Pancreas (tissue), 10 donors: ENCODE measurements at regions not wholly inside any gene's neighbourhood (a gene's known extent, or its start where the extent isn't known, plus 50 kb on each side); places are given as distances from the start of the nearest gene placed in this dataset.

Source experiments
- ATAC-seq, 4 donors: fragments of 200-7000 bp; cut with Tn5 transposase; one replicate each; pipeline versions ENCODE4 v1.8.0 to v1.9.1; 2020; ENCODE audit warnings: mild to moderate bottlenecking in 4 of 4, moderate library complexity in 4 of 4
- DNase-seq, 6 donors: peaks; one replicate each; pipeline ENCODE4 v3.0.0-alpha.2; 2020
- FAIRE-seq: peaks from 2 replicates; lab custom pipeline; 2012; peaks lifted over from hg19 to GRCh38; lab: Jason Lieb, UNC
- H3K27ac ChIP-seq, 4 donors: fragments of 200-600 bp; sonication (generic); 1 replicate in 3 of 4; 2 replicates in 1 of 4; pipeline versions ENCODE4 v1.5.0 to v1.8.0; 2020
- H3K27me3 ChIP-seq, 4 donors: fragments of 200-600 bp; one replicate each; pipeline ENCODE4 v1.8.0; 2021
- H3K36me3 ChIP-seq, 3 donors: fragments of 200-600 bp; sonication (generic) in 1 of 3; one replicate each; pipeline versions ENCODE4 v1.5.0 to v1.8.0; 2020 to 2021
- H3K4me1 ChIP-seq, 3 donors: fragments of 200-600 bp; one replicate each; pipeline ENCODE4 v1.8.0; 2021
- H3K4me3 ChIP-seq, 4 donors: fragments of 200-600 bp; sonication (generic) in 2 of 4; one replicate each; pipeline versions ENCODE4 v1.5.0 to v1.8.0; 2020 to 2021
- H3K9me3 ChIP-seq, 4 donors: fragments of 200-600 bp; one replicate each; pipeline ENCODE4 v1.8.0; 2021
- CTCF ChIP-seq, 4 donors: fragments of 200-600 bp; sonication (generic) in 3 of 4; IDR thresholded peaks; one replicate each; pipeline versions ENCODE4 v1.5.0 to v1.8.0; 2021; ENCODE audit warnings: antibody characterized with exemption in 4 of 4
- WGBS, 2 donors: extraction: QIAGEN DNeasy Blood & Tissue Kit; methylation state at CpG; one replicate each; pipeline ENCODE4 v1.1.7; 2013; 5-methylcytosine and 5-hydroxymethylcytosine counted together
- intact Hi-C, 3 donors: fragments of 100-400 bp; cut with DNase I; formaldehyde crosslinking; loops; one replicate each; pipeline versions ENCODE4 v1.11.1 to v1.14.2; 2022
- donor health status: healthy with polysubstance abuse.
- donor health status: DM: no; HTN: no; CAD: no; lungs with moderate emphysema.
- donor health status: DM: no; HTN: no; CAD: no.
- donor health status: control.
- donor health status: control.
- donor health status: Bipolar disorder and iron deficiency.
- donor health status: DM: yes; HTN: yes; CAD: no.
- donor health status: DM: no; HTN: no; CAD: no.
- donor health status: DM: no; HTN: no; CAD: no.
- donor health status: DM: yes; HTN: yes; CAD: no.

GRCh38 chr10:58050575-58050974, 217.1 kb downstream of the IPMK start:
- H3K4me1 ChIP-seq, result no peaks in the 10 kb centered on the region
- no peaks in the 10 kb centered on the region for H3K36me3 ChIP-seq
- ATAC-seq, result no peak
- H3K4me3 ChIP-seq, result no peak overlapping the region
- no peak for TF ChIP-seq CTCF (IDR thresholded peaks at IDR 0.05)
- no peak overlapping the region for H3K27ac ChIP-seq
- FAIRE-seq, result no peak
- no peaks in the 10 kb centered on the region for H3K9me3 ChIP-seq
- H3K27me3 ChIP-seq, result no peaks in the 10 kb centered on the region
- DNase-seq, result no peak
- intact Hi-C loops, result no loop called here

GRCh38 chr10:58048936-58049335, 218.8 kb downstream of the IPMK start:
- Histone ChIP-seq H3K27ac (no peak overlapping the region), H3K27me3 (no peaks in the 10 kb centered on the region), H3K4me1 (no peaks in the 10 kb centered on the region), H3K36me3 (no peaks in the 10 kb centered on the region), H3K4me3 (no peak overlapping the region), H3K9me3 (no peaks in the 10 kb centered on the region)
- TF ChIP-seq CTCF (IDR thresholded peaks at IDR 0.05), result no peak
- FAIRE-seq (no peak), DNase-seq (no peak), ATAC-seq (no peak)
- 71 to 73% methylated on average over 2 of the region's 2 CpGs for WGBS, 2 donors
- intact Hi-C loops, result no loop called here

- no peak overlapping the region for H3K27ac ChIP-seq
- no peak overlapping the region for H3K4me3 ChIP-seq
- H3K27me3 ChIP-seq, result no peaks in the 10 kb centered on the region
- intact Hi-C loops, result no loop called here
- no peaks in the 10 kb centered on the region for H3K36me3 ChIP-seq
- FAIRE-seq (no peak), DNase-seq (no peak), ATAC-seq (no peak)
- no peaks in the 10 kb centered on the region for H3K4me1 ChIP-seq
- TF ChIP-seq CTCF (IDR thresholded peaks at IDR 0.05), result no peak
- H3K9me3 ChIP-seq, result no peaks in the 10 kb centered on the region
- 61 to 85% methylated on average over 3 of the region's 3 CpGs for WGBS, 2 donors
These were observed 223.6 kb downstream of the IPMK start for GRCh38 chr10:58044072-58044471.

- TF ChIP-seq CTCF (IDR thresholded peaks at IDR 0.05), result no peak
- intact Hi-C loops, result no loop called here
These were observed 225.8 kb downstream of the IPMK start for GRCh38 chr10:58041901-58042300.

GRCh38 chr10:58030208-58030607, 237.5 kb downstream of the IPMK start:
- Histone ChIP-seq H3K27ac (no peak overlapping the region), H3K4me1 (no peaks in the 10 kb centered on the region), H3K4me3 (no peak overlapping the region), H3K9me3 (no peaks in the 10 kb centered on the region), H3K36me3 (no peaks in the 10 kb centered on the region), H3K27me3 (no peaks in the 10 kb centered on the region)
- WGBS, 2 donors, result 65 to 72% methylated on average over 4 of the region's 4 CpGs
- DNase-seq, result no peak
- intact Hi-C loops, result no loop called here
- no peak for TF ChIP-seq CTCF (IDR thresholded peaks at IDR 0.05)
- FAIRE-seq, result no peak
- no peak for ATAC-seq

More at GRCh38 chr10:58041901-58042300, 225.8 kb downstream of the IPMK start:
- DNase-seq (no peak), FAIRE-seq (no peak), ATAC-seq (no peak)
- Histone ChIP-seq H3K4me3 (no peak overlapping the region), H3K27me3 (no peaks in the 10 kb centered on the region), H3K9me3 (no peaks in the 10 kb centered on the region), H3K36me3 (no peaks in the 10 kb centered on the region), H3K27ac (no peak overlapping the region), H3K4me1 (no peaks in the 10 kb centered on the region)
